ENCODE measurements at regions not wholly inside any gene's neighbourhood (a gene's known extent, or its start where the extent isn't known, plus 50 kb on each side); places are given as distances from the start of the nearest gene placed in this dataset.

GRCh38 chr7:67673861-67674260, 677.2 kb downstream of the TYW1 start:
- no peak for TF ChIP-seq CTCF (IDR thresholded peaks at IDR 0.05; ENCODE audit: low read depth, low read length, poor library complexity, severe bottlenecking)
- TF ChIP-seq EZH2phosphoT487 (IDR thresholded peaks at IDR 0.05; ENCODE audit: borderline replicate concordance, low read length): no peak

All from DOHH2 (cell line).